ENCODE measurements at regions not wholly inside any gene's neighbourhood (a gene's known extent, or its start where the extent isn't known, plus 50 kb on each side); places are given as distances from the start of the nearest gene placed in this dataset.

DNA sequence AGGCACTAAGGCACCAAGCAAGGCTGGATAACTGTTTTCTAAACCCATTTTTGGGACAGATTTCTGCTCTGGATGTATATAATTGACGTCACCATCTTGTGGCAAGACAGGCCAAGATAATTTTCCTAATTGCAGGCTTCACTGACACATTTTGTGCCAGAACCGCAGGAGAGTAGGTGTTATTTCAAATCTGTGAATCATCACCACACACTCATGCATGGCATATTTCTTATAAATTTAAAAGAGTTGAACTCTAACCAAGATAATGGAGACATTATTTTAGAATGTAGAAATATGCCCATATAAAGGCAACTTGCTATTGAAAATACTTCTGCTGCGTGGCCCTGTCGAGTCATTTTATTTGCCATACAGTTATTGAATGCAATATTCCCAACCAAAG, 68.3 kb upstream of the ACYP2 start:
- H2AFZ ChIP-seq (ENCODE audit: low read depth, low read length, poor library complexity, severe bottlenecking), result no peak overlapping the region
- RAD21 ChIA-PET (ENCODE audit: low non-redundant PET in 1 of 2, low total read pairs in 2 of 2, uncharacterized antibody in 2 of 2, unreplicated experiment in 2 of 2), result no interaction called here
- H3K79me2 ChIP-seq (ENCODE audit: insufficient read depth, low read length), result no peaks in the 10 kb centered on the region
- peaks cover 10 to 19% of the 10 kb centered on the region in 2 experiments for H3K4me1 ChIP-seq (ENCODE audit: control insufficient read depth in 1 of 2, insufficient read depth in 2 of 2, low read length in 2 of 2)
- CTCF ChIA-PET, result no interaction called here
- no peaks in the 10 kb centered on the region for H3K36me3 ChIP-seq (ENCODE audit: control insufficient read depth in 1 of 2, insufficient read depth in 2 of 2, low read length in 2 of 2)
- no peak overlapping the region for H3K9ac ChIP-seq (ENCODE audit: low read length)
- H3K4me3 ChIP-seq (replicated peaks in 1 of 2; ENCODE audit: low read depth in 1 of 2, low read length in 2 of 2), result no peak overlapping the region
- no peaks in the 10 kb centered on the region for H3K27me3 ChIP-seq (ENCODE audit: insufficient read depth, low read length)
- H4K20me1 ChIP-seq (ENCODE audit: insufficient read depth), result no peaks in the 10 kb centered on the region
- BruUV-seq (replicated peaks), result no TSS peak
- no peaks in the 10 kb centered on the region for H3K9me3 ChIP-seq (ENCODE audit: control insufficient read depth in 1 of 2, insufficient read depth in 1 of 2, low read depth in 1 of 2, low read length in 2 of 2)
- no peaks in the 10 kb centered on the region for H3K9me2 ChIP-seq (ENCODE audit: insufficient read depth)
- TF ChIP-seq ZNF274 (IDR thresholded peaks at IDR 0.05; ENCODE audit: low read depth, low read length), result no peak
- TF ChIP-seq TCF7L2 (IDR thresholded peaks at IDR 0.05; ENCODE audit: borderline replicate concordance, extremely low read depth, insufficient read depth, insufficient read length), result no peak
- TF ChIP-seq, protein P1, sequence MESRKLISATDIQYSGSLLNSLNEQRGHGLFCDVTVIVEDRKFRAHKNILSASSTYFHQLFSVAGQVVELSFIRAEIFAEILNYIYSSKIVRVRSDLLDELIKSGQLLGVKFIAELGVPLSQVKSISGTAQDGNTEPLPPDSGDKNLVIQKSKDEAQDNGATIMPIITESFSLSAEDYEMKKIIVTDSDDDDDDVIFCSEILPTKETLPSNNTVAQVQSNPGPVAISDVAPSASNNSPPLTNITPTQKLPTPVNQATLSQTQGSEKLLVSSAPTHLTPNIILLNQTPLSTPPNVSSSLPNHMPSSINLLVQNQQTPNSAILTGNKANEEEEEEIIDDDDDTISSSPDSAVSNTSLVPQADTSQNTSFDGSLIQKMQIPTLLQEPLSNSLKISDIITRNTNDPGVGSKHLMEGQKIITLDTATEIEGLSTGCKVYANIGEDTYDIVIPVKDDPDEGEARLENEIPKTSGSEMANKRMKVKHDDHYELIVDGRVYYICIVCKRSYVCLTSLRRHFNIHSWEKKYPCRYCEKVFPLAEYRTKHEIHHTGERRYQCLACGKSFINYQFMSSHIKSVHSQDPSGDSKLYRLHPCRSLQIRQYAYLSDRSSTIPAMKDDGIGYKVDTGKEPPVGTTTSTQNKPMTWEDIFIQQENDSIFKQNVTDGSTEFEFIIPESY (IDR thresholded peaks at IDR 0.05; ENCODE audit: extremely low read depth, insufficient replicate concordance, low read length), result no peak
- no peak for TF ChIP-seq EZH2phosphoT487 (IDR thresholded peaks at IDR 0.05; ENCODE audit: borderline replicate concordance)
- no peak for TF ChIP-seq SRF (IDR thresholded peaks at IDR 0.05; ENCODE audit: low read depth)
- no peak for TF ChIP-seq YY1 (IDR thresholded peaks at IDR 0.05; ENCODE audit: extremely low read depth, insufficient replicate concordance, low read depth, low read length)
- no peak for TF ChIP-seq SIN3A (IDR thresholded peaks at IDR 0.05; ENCODE audit: low read depth)
- TF ChIP-seq, protein P2, sequence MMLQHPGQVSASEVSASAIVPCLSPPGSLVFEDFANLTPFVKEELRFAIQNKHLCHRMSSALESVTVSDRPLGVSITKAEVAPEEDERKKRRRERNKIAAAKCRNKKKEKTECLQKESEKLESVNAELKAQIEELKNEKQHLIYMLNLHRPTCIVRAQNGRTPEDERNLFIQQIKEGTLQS (IDR thresholded peaks at IDR 0.05), result no peak
- no peak for TF ChIP-seq SP1 (IDR thresholded peaks at IDR 0.05; ENCODE audit: low read depth)
- TF ChIP-seq JUND (IDR thresholded peaks at IDR 0.05), result no peak
- no peak for TF ChIP-seq EGR1 (IDR thresholded peaks at IDR 0.05; ENCODE audit: low read depth)
- TF ChIP-seq POLR2AphosphoS5 (IDR thresholded peaks at IDR 0.05; ENCODE audit: low read depth, low read length), result no peak
- TF ChIP-seq, protein P3, sequence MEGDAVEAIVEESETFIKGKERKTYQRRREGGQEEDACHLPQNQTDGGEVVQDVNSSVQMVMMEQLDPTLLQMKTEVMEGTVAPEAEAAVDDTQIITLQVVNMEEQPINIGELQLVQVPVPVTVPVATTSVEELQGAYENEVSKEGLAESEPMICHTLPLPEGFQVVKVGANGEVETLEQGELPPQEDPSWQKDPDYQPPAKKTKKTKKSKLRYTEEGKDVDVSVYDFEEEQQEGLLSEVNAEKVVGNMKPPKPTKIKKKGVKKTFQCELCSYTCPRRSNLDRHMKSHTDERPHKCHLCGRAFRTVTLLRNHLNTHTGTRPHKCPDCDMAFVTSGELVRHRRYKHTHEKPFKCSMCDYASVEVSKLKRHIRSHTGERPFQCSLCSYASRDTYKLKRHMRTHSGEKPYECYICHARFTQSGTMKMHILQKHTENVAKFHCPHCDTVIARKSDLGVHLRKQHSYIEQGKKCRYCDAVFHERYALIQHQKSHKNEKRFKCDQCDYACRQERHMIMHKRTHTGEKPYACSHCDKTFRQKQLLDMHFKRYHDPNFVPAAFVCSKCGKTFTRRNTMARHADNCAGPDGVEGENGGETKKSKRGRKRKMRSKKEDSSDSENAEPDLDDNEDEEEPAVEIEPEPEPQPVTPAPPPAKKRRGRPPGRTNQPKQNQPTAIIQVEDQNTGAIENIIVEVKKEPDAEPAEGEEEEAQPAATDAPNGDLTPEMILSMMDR (IDR thresholded peaks at IDR 0.05 in 2 of 3, conservative IDR thresholded peaks at IDR 0.05 in 1 of 3; ENCODE audit: borderline replicate concordance in 1 of 3, insufficient read depth in 1 of 3, low read depth in 2 of 3, low read length in 2 of 3), result no peak
- no peak for TF ChIP-seq FOSL1 (IDR thresholded peaks at IDR 0.05; ENCODE audit: low read depth)
- TF ChIP-seq ZFX (IDR thresholded peaks at IDR 0.05), result no peak
- TF ChIP-seq EZH2 (IDR thresholded peaks at IDR 0.05), result no peak
- H3K4me2 ChIP-seq (ENCODE audit: low read length), result no peak overlapping the region
- POLR2A ChIA-PET, result no interaction called here
- DNase-seq (ENCODE audit: low read depth, low spot score), result no peak
- no peak for ATAC-seq
- no peak overlapping the region for H3K27ac ChIP-seq (ENCODE audit: low read depth, low read length)
- intact Hi-C loops (cut with micrococcal nuclease), result no loop called here
